A549 (cell line): ENCODE measurements at regions not wholly inside any gene's neighbourhood (a gene's known extent, or its start where the extent isn't known, plus 50 kb on each side); places are given as distances from the start of the nearest gene placed in this dataset.

Experiments used
- ATAC-seq, 2 experiments: fragments of 200-7000 bp in 1 of 2; fragments of >200 bp in 1 of 2; cut with Nextera tagmentation in 1 of 2; cut with Tn5 transposase in 1 of 2; 3 replicates each; pipeline versions ENCODE4 v1.8.0 to v1.9.1; 2018 to 2020; ENCODE audit warnings: mild to moderate bottlenecking in 1 of 2, moderate library complexity in 1 of 2
- CTCF ChIA-PET: fragments of 300-600 bp; sonication (Branson Sonifier 250); formaldehyde crosslinking; extraction: SDS; loops from one replicate; lab custom pipeline; 2021; ENCODE audit warnings: antibody characterized with exemption, inconsistent platforms; lab: Yijun Ruan, JAX
- POLR2A ChIA-PET: fragments of 350-600 bp; formaldehyde crosslinking; extraction: SDS; loops from one replicate; lab custom pipeline; 2021; ENCODE audit warnings: antibody characterized with exemption, inconsistent platforms; lab: Yijun Ruan, JAX
- DNase-seq, 2 experiments: peaks; one replicate each; pipeline versions ENCODE4 v3.0.0 to v3.0.0-alpha.2; 2011 to 2016; ENCODE audit warnings: low read depth in 1 of 2, low spot score in 1 of 2
- FAIRE-seq: peaks from 2 replicates; lab custom pipeline; 2011; peaks lifted over from hg19 to GRCh38; lab: Jason Lieb, UNC
- H3K27ac ChIP-seq, 2 experiments: fragments of >200 bp; sonication (Bioruptor Twin); formaldehyde crosslinking; 3 replicates each; pipeline ENCODE4 v1.5.1; 2016 to 2017
- H3K4me1 ChIP-seq: fragments of >200 bp; sonication (Bioruptor Twin); formaldehyde crosslinking; 3 replicates; pipeline ENCODE4 v1.6.1; 2016
- H3K4me2 ChIP-seq: fragments of >200 bp; sonication (Bioruptor Twin); formaldehyde crosslinking; 3 replicates; pipeline ENCODE4 v1.6.1; 2016
- H3K4me3 ChIP-seq: fragments of >200 bp; sonication (Bioruptor Twin); formaldehyde crosslinking; 3 replicates; pipeline ENCODE4 v1.5.1; 2016
- H3K9me3 ChIP-seq: fragments of >200 bp; sonication (Bioruptor Twin); formaldehyde crosslinking; 3 replicates; pipeline ENCODE4 v1.6.1; 2016
- CBX8 ChIP-seq: fragments of 200-600 bp; sonication (generic); IDR thresholded peaks from 2 replicates; pipeline ENCODE4 v1.6.1; 2016
- CEBPB ChIP-seq, 2 experiments: fragments of >200 bp in 1 of 2; sonication (Bioruptor Twin) in 1 of 2; formaldehyde crosslinking in 1 of 2; IDR thresholded peaks; 2 replicates each; pipeline ENCODE4 v1.6.1; 2012 to 2016
- CHD2 ChIP-seq: fragments of 150-350 bp; IDR thresholded peaks from 2 replicates; pipeline ENCODE4 v1.6.1; 2014; ENCODE audit warnings: low read length; ENCODE audit not compliant: partially characterized antibody
- CHD4 ChIP-seq: fragments of 200-600 bp; sonication (generic); IDR thresholded peaks from 2 replicates; pipeline ENCODE4 v1.6.1; 2016; ENCODE audit warnings: antibody characterized with exemption, mild to moderate bottlenecking, borderline replicate concordance
- CTCF ChIP-seq: fragments of >200 bp; sonication (Bioruptor Twin); formaldehyde crosslinking; IDR thresholded peaks from 3 replicates; pipeline ENCODE4 v1.5.1; 2016
- EHF ChIP-seq: fragments of 250-450 bp; sonication (Bioruptor Pico); IDR thresholded peaks from 2 replicates; pipeline ENCODE4 v1.5.0; 2020; ENCODE audit warnings: mild to moderate bottlenecking
- ELK1 ChIP-seq: fragments of 150-350 bp; IDR thresholded peaks from 2 replicates; pipeline ENCODE4 v1.6.1; 2014; ENCODE audit warnings: low read depth, mild to moderate bottlenecking, low read length
- ESRRA ChIP-seq: fragments of 150-350 bp; IDR thresholded peaks from 2 replicates; pipeline ENCODE4 v1.6.1; 2014; ENCODE audit warnings: mild to moderate bottlenecking, low read length, borderline replicate concordance
- FOSB ChIP-seq: fragments of 250-450 bp; sonication (Bioruptor Pico); IDR thresholded peaks from 2 replicates; pipeline ENCODE4 v1.5.0; 2020; ENCODE audit warnings: mild to moderate bottlenecking, moderate library complexity
- FOXS1 ChIP-seq: fragments of 250-450 bp; sonication (Bioruptor Pico); IDR thresholded peaks from 2 replicates; pipeline ENCODE4 v1.5.0; 2020; ENCODE audit warnings: mild to moderate bottlenecking, moderate library complexity
- GATA3 ChIP-seq: IDR thresholded peaks from 2 replicates; pipeline ENCODE4 v1.6.1; 2012; ENCODE audit warnings: borderline replicate concordance
- HEYL ChIP-seq: fragments of 250-450 bp; sonication (Bioruptor Pico); IDR thresholded peaks from 2 replicates; pipeline ENCODE4 v1.8.0; 2021; ENCODE audit warnings: mild to moderate bottlenecking, moderate library complexity
- JUN ChIP-seq, 2 experiments: fragments of >200 bp; sonication (Bioruptor Twin); formaldehyde crosslinking; IDR thresholded peaks; 2 replicates in 1 of 2; 3 replicates in 1 of 2; pipeline ENCODE4 v1.6.1; 2016 to 2017
- MAFK ChIP-seq: fragments of 450-650 bp; IDR thresholded peaks from 2 replicates; pipeline ENCODE4 v1.6.1; 2014; ENCODE audit not compliant: partially characterized antibody
- MAX ChIP-seq: IDR thresholded peaks from 2 replicates; pipeline ENCODE4 v1.6.1; 2012
- NPAS2 ChIP-seq: fragments of 250-450 bp; sonication (Bioruptor Pico); IDR thresholded peaks from 2 replicates; pipeline ENCODE4 v1.8.0; 2022; ENCODE audit warnings: mild to moderate bottlenecking, moderate library complexity, borderline replicate concordance
- NR3C1 ChIP-seq: fragments of >200 bp; sonication (Bioruptor Twin); formaldehyde crosslinking; IDR thresholded peaks from 3 replicates; pipeline ENCODE4 v1.6.1; 2017
- POLR2A ChIP-seq: IDR thresholded peaks from 2 replicates; pipeline ENCODE4 v1.6.1; 2012; ENCODE audit warnings: mild to moderate bottlenecking, low read length
- POLR2AphosphoS2 ChIP-seq: conservative IDR thresholded peaks from 2 replicates; pipeline ENCODE4 v1.6.1; 2012; ENCODE audit warnings: low read length, improper control_type of control experiment, inconsistent platforms
- RFX5 ChIP-seq: fragments of 450-650 bp; IDR thresholded peaks from 2 replicates; pipeline ENCODE4 v1.7.1; 2014; ENCODE audit warnings: antibody characterized with exemption, mild to moderate bottlenecking, moderate library complexity
- SMC3 ChIP-seq: fragments of >200 bp; sonication (Bioruptor Twin); formaldehyde crosslinking; IDR thresholded peaks from 3 replicates; pipeline ENCODE4 v1.6.1; 2018; ENCODE audit warnings: inconsistent platforms
- TFCP2L1 ChIP-seq: fragments of 250-450 bp; sonication (Bioruptor Pico); IDR thresholded peaks from 2 replicates; pipeline ENCODE4 v1.5.0; 2021; ENCODE audit warnings: mild to moderate bottlenecking
- ZC3H11A ChIP-seq: fragments of 450-650 bp; IDR thresholded peaks from 2 replicates; pipeline ENCODE4 v1.6.1; 2014; ENCODE audit warnings: antibody characterized with exemption, mild to moderate bottlenecking
- ZSCAN20 ChIP-seq: fragments of 250-450 bp; sonication (Bioruptor Pico); IDR thresholded peaks from 2 replicates; pipeline ENCODE4 v1.8.0; 2022; ENCODE audit warnings: mild to moderate bottlenecking, moderate library complexity
- WGBS: methylation state at CpG from one replicate; pipeline ENCODE4 v1.1.6; 2017; ENCODE audit errors: missing lambda C conversion rate; 5-methylcytosine and 5-hydroxymethylcytosine counted together

GRCh38 chr4:18185491-18185890 is 163.9 kb upstream of the LCORL start (continued):
- TF ChIP-seq CEBPB (IDR thresholded peaks at IDR 0.05) = no peak
- no peak for TF ChIP-seq CBX8
- TF ChIP-seq FOSB (CRISPR knock-in tag) = no peak
- TF ChIP-seq GATA3 = no peak

GRCh38 chr4:18180892-18181291 is 159.3 kb upstream of the LCORL start:
- Histone ChIP-seq H3K4me2 (no peak overlapping the region), H3K9me3 (no peaks in the 10 kb centered on the region), H3K4me1 (no peaks in the 10 kb centered on the region), H3K27ac (no peak overlapping the region), H3K4me3 (no peak overlapping the region)
- no peak for ATAC-seq
- ChIA-PET POLR2A (no interaction called here), CTCF (interaction anchor here (1.3 kb wide), 1 partner anchor 13 kb away, joined by 3 read pairs; no protein-coding TSS in a partner anchor)
- no peak for FAIRE-seq
- no peak for TF ChIP-seq CTCF
- no peak for TF ChIP-seq HEYL (CRISPR knock-in tag)
- no peak for TF ChIP-seq SMC3
- no peak for TF ChIP-seq POLR2A
- no peak for TF ChIP-seq POLR2AphosphoS2
- no peak for TF ChIP-seq MAX
- TF ChIP-seq TFCP2L1 (CRISPR knock-in tag) = no peak
- no peak for DNase-seq

GRCh38 chr4:18180122-18180521 is 158.6 kb upstream of the LCORL start:
- Histone ChIP-seq H3K4me3 (no peak overlapping the region), H3K9me3 (no peaks in the 10 kb centered on the region), H3K27ac (no peak overlapping the region), H3K4me1 (no peaks in the 10 kb centered on the region), H3K4me2 (no peak overlapping the region)
- TF ChIP-seq FOXS1 (CRISPR knock-in tag) (no peak), EHF (CRISPR knock-in tag) (no peak), CHD2 (no peak), ELK1 (no peak), RFX5 (no peak), JUN (IDR thresholded peaks at IDR 0.05) (no peak), MAFK (no peak), NR3C1 (no peak), TFCP2L1 (CRISPR knock-in tag) (no peak), POLR2AphosphoS2 (no peak), NPAS2 (no peak), CHD4 (no peak), GATA3 (no peak), CTCF (no peak), SMC3 (no peak), ZC3H11A (no peak), ESRRA (no peak), ZSCAN20 (CRISPR knock-in tag) (no peak)
- ATAC-seq = no peak
- whole genome bisulfite sequencing = 5% methylated on average over 4 of the region's 4 CpGs
- DNase-seq = no peak
- ChIA-PET CTCF (interaction anchor here (1.3 kb wide), 1 partner anchor 12 kb away, joined by 3 read pairs; no protein-coding TSS in a partner anchor), POLR2A (no interaction called here)
- no peak for FAIRE-seq
